Heart left ventricle (tissue), 16 donors: ENCODE measurements at regions not wholly inside any gene's neighbourhood (a gene's known extent, or its start where the extent isn't known, plus 50 kb on each side); places are given as distances from the start of the nearest gene placed in this dataset.

Source experiments
- ATAC-seq, 4 donors: fragments of 200-7000 bp; cut with Tn5 transposase; one replicate each; pipeline ENCODE4 v1.9.1; 2020 to 2022; ENCODE audit warnings: moderate library complexity in 4 of 4, mild to moderate bottlenecking in 3 of 4, moderate number of reproducible peaks in 1 of 4
- DNase-seq, 5 donors: peaks; one replicate each; pipeline ENCODE4 v3.0.0-alpha.2; 2020
- H3K27ac ChIP-seq, 12 donors: fragments of 200-600 bp; sonication (generic) in 4 of 12; one replicate each; pipeline versions ENCODE4 v1.5.0 to v1.8.0; 2016 to 2022; ENCODE audit warnings: mild to moderate bottlenecking in 2 of 12
- H3K27me3 ChIP-seq, 9 donors: fragments of 200-600 bp; sonication (generic) in 2 of 9; one replicate each; pipeline versions ENCODE4 v1.5.1 to v1.8.0; 2016 to 2022; ENCODE audit warnings: mild to moderate bottlenecking in 3 of 9
- H3K36me3 ChIP-seq, 9 donors: fragments of 200-600 bp; sonication (generic) in 2 of 9; one replicate each; pipeline versions ENCODE4 v1.5.0 to v1.8.0; 2018 to 2022; ENCODE audit warnings: mild to moderate bottlenecking in 2 of 9
- H3K4me1 ChIP-seq, 12 donors: fragments of 200-600 bp; sonication (generic) in 4 of 12; one replicate each; pipeline versions ENCODE4 v1.5.0 to v1.8.0; 2016 to 2022; ENCODE audit warnings: mild to moderate bottlenecking in 3 of 12
- H3K4me3 ChIP-seq, 12 donors: fragments of 200-600 bp; sonication (generic) in 4 of 12; one replicate each; pipeline versions ENCODE4 v1.5.0 to v1.8.0; 2017 to 2022; ENCODE audit warnings: mild to moderate bottlenecking in 9 of 12, moderate library complexity in 4 of 12
- H3K9me3 ChIP-seq, 12 donors: fragments of 200-600 bp; sonication (generic) in 4 of 12; one replicate each; pipeline versions ENCODE4 v1.5.0 to v1.8.0; 2016 to 2022; ENCODE audit warnings: mild to moderate bottlenecking in 1 of 12
- CTCF ChIP-seq, 12 donors: fragments of 200-600 bp; sonication (generic) in 4 of 12; IDR thresholded peaks; one replicate each; pipeline versions ENCODE4 v1.5.0 to v1.8.0; 2018 to 2022; ENCODE audit warnings: antibody characterized with exemption in 12 of 12, mild to moderate bottlenecking in 5 of 12
- POLR2A ChIP-seq, 2 donors: fragments of 450-650 bp; IDR thresholded peaks; one replicate each; pipeline ENCODE4 v1.6.1; 2017; ENCODE audit warnings: antibody characterized with exemption in 2 of 2, mild to moderate bottlenecking in 2 of 2, moderate library complexity in 2 of 2
- WGBS, 4 donors: extraction: QIAGEN DNeasy Blood & Tissue Kit in 2 of 4; methylation state at CpG; one replicate each; pipeline versions ENCODE4 v1.1.5 to v1.1.7; 2013 to 2018; 5-methylcytosine and 5-hydroxymethylcytosine counted together
- intact Hi-C, 10 donors: fragments of 100-400 bp; cut with DNase I; formaldehyde crosslinking; loops; one replicate each; pipeline versions ENCODE4 v1.11.1 to v1.14.2; 2022
- donor health status: ischemic (EF 13 %, LVEDD 7.1; RV severe dilation, severe dysfunction).
- donor health status: healthy with polysubstance abuse.
- donor health status: DM: no; HTN: yes; CAD: no.
- donor health status: DM: no; HTN: no; CAD: no.
- donor health status: ischemic (EF 25% LVEDD 6.9; RV normal size, moderate dysfunction).
- donor health status: ischemic (EF 25% LVEDD 5.7; RV mildly dilated, moderate dysfunction).
- donor health status: healthy.
- donor health status: DM: yes; HTN: yes; CAD: no.
- donor health status: ischemic (EF 35%, LVEDD 5.7; RV mildly dilated, moderate dysfunction).
- donor health status: nonischemic (EF 11% LVEDD 7.7; RV severe dilation, severe dysfunction).
- donor health status: DM: yes; HTN: yes; CAD: no.
- donor health status: PGD.
- donor health status: ischemic (EF 29% LVEDD 5.4; RV normal size, mild dysfunction).
- donor health status: nonischemic (EF 23%, LVEDD 6.1; RV moderate dilation, normal function).

- DNase-seq (no peak), ATAC-seq (no peak)
- 71 to 98% (median 87%) methylated on average over 4 of the region's 4 CpGs for WGBS, 4 donors
- intact Hi-C loops: loop anchor here in 1 of 10 donors (10.0 kb wide), 1 partner anchor 61 kb away; no protein-coding TSS in a partner anchor
- peaks cover 0 to 22% (median 0%) of the 10 kb centered on the region in 9 donors for H3K27me3 ChIP-seq
- no peak overlapping the region for H3K4me3 ChIP-seq
- TF ChIP-seq POLR2A (IDR thresholded peaks at IDR 0.05): no peak
- no peak for TF ChIP-seq CTCF (IDR thresholded peaks at IDR 0.05)
- H3K36me3 ChIP-seq: no peaks in the 10 kb centered on the region
- H3K9me3 ChIP-seq: no peaks in the 10 kb centered on the region
- peaks cover 0 to 28% (median 5%) of the 10 kb centered on the region in 12 donors for H3K4me1 ChIP-seq
- H3K27ac ChIP-seq: no peak overlapping the region
Observed at GRCh38 chrX:45773572-45773971, 572.9 kb upstream of the DIPK2B start.

GRCh38 chrX:45771560-45772340, 571.1 kb upstream of the DIPK2B start:
- Histone ChIP-seq H3K36me3 (no peaks in the 10 kb centered on the region), H3K4me1 (peaks cover 0 to 26% (median 5%) of the 10 kb centered on the region in 12 donors), H3K4me3 (peak overlapping the region in 8 of 12 donors; percentile 20 to 67 (median 58)), H3K27ac (peak overlapping the region; percentile 24 to 84 (median 74)), H3K9me3 (no peaks in the 10 kb centered on the region), H3K27me3 (peaks cover 0 to 27% (median 0%) of the 10 kb centered on the region in 9 donors)
- 39 to 49% (median 45%) methylated on average over 7 of the region's 7 CpGs for WGBS, 4 donors
- no peak for TF ChIP-seq CTCF (IDR thresholded peaks at IDR 0.05)
- no peak for TF ChIP-seq POLR2A (IDR thresholded peaks at IDR 0.05)
- intact Hi-C loops: loop anchor here in 1 of 10 donors (10.0 kb wide), 1 partner anchor 63 kb away; no protein-coding TSS in a partner anchor
- ATAC-seq (peak in 2 of 4 donors; percentile 24 to 36), DNase-seq (peak in 4 of 5 donors; percentile 12 to 57 (median 26))

GRCh38 chrX:45771114-45771513, 570.4 kb upstream of the DIPK2B start:
- Histone ChIP-seq H3K9me3 (no peaks in the 10 kb centered on the region), H3K27ac (peak overlapping the region in 11 of 12 donors; percentile 51 to 84 (median 75)), H3K4me1 (peaks cover 0 to 28% (median 5%) of the 10 kb centered on the region in 12 donors), H3K27me3 (peaks cover 0 to 34% (median 0%) of the 10 kb centered on the region in 9 donors), H3K36me3 (no peaks in the 10 kb centered on the region), H3K4me3 (peak overlapping the region in 9 of 12 donors; percentile 32 to 67 (median 56))
- intact Hi-C loops: loop anchor here in 1 of 10 donors (10.0 kb wide), 1 partner anchor 64 kb away; no protein-coding TSS in a partner anchor
- TF ChIP-seq CTCF (IDR thresholded peaks at IDR 0.05): no peak
- no peak for TF ChIP-seq POLR2A (IDR thresholded peaks at IDR 0.05)
- WGBS, 4 donors: 44 to 51% (median 49%) methylated on average over 6 of the region's 6 CpGs
- no peak for DNase-seq
- peak in 3 of 4 donors; percentile 31 to 63 (median 32) for ATAC-seq
